Upper lobe of left lung (tissue), 6 donors: ENCODE measurements at regions not wholly inside any gene's neighbourhood (a gene's known extent, or its start where the extent isn't known, plus 50 kb on each side); places are given as distances from the start of the nearest gene placed in this dataset.

Source experiments
- ATAC-seq, 2 donors: fragments of 200-7000 bp; cut with Tn5 transposase; one replicate each; pipeline ENCODE4 v1.9.1; 2022; ENCODE audit warnings: mild to moderate bottlenecking in 2 of 2, moderate library complexity in 2 of 2; ENCODE audit not compliant: low FRiP score in 2 of 2
- DNase-seq, 2 donors: peaks; one replicate each; pipeline ENCODE4 v3.0.0-alpha.2; 2019 to 2020
- H3K27ac ChIP-seq, 4 donors: fragments of 200-600 bp; sonication (generic); one replicate each; pipeline ENCODE4 v1.5.1; 2016 to 2019
- H3K27me3 ChIP-seq, 4 donors: fragments of 200-600 bp; sonication (generic); one replicate each; pipeline ENCODE4 v1.5.1; 2017 to 2019
- H3K36me3 ChIP-seq, 4 donors: fragments of 200-600 bp; sonication (generic); one replicate each; pipeline ENCODE4 v1.5.1; 2016 to 2019
- H3K4me1 ChIP-seq, 4 donors: fragments of 200-600 bp; sonication (generic); one replicate each; pipeline ENCODE4 v1.5.1; 2018 to 2019
- H3K4me3 ChIP-seq, 4 donors: fragments of 200-600 bp; sonication (generic); one replicate each; pipeline ENCODE4 v1.5.1; 2017 to 2019; ENCODE audit warnings: mild to moderate bottlenecking in 2 of 4, moderate library complexity in 1 of 4
- H3K9me3 ChIP-seq, 4 donors: fragments of 200-600 bp; sonication (generic); one replicate each; pipeline ENCODE4 v1.5.1; 2018 to 2019
- EP300 ChIP-seq, 4 donors: sonication (generic); formaldehyde crosslinking; IDR thresholded peaks; one replicate each; pipeline ENCODE4 v1.5.1; 2017; ENCODE audit warnings: antibody characterized with exemption in 4 of 4, control low read depth in 2 of 4
- POLR2A ChIP-seq, 4 donors: fragments of 450-650 bp; IDR thresholded peaks; one replicate each; pipeline ENCODE4 v1.5.1; 2016 to 2017; ENCODE audit warnings: antibody characterized with exemption in 4 of 4, mild to moderate bottlenecking in 2 of 4
- POLR2AphosphoS5 ChIP-seq, 2 donors: sonication (generic); formaldehyde crosslinking; IDR thresholded peaks; one replicate each; pipeline ENCODE4 v1.5.1; 2017; ENCODE audit warnings: antibody characterized with exemption in 2 of 2
- WGBS, 2 donors: methylation state at CpG; one replicate each; pipeline ENCODE4 v1.1.5; 2017 to 2018; 5-methylcytosine and 5-hydroxymethylcytosine counted together
- TF ChIP-seq, protein P1 (sequence below), 6 experiments: fragments of 450-650 bp in 4 of 6; fragments of 200-600 bp in 2 of 6; sonication (generic) in 2 of 6; IDR thresholded peaks; one replicate each; pipeline ENCODE4 v1.5.1; 2016 to 2019; ENCODE audit warnings: antibody characterized with exemption in 6 of 6
- donor health status: DM: no; HTN: no; CAD: no; lungs with moderate emphysema.
- donor health status: DM: no; HTN: yes; CAD: no; lungs with severe emphysema.

DNA sequence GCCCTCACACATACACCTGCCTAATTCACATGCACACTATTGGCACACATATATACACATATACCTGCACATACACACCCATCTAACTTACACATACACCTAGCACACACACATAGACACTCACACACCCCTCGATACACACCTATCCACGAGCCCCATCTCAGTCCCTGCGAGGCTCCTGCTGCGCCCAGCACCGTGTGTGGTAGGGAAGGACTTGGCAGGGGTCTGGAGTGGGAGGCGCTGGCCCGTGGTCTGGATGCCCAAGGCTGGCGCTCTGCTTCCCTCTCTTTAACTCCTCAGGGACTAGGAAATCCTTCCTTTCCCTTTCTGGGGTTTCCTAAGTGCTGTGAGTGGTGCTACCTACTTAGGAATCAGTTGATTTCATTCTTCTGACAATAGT lies 202.7 kb downstream of the UQCRFS1 start:
- DNase-seq, result no peak
- no peak overlapping the region for H3K4me3 ChIP-seq
- no peak overlapping the region for H3K27ac ChIP-seq
- WGBS, 2 donors, result 74 to 76% methylated on average over 8 of the region's 8 CpGs
- ATAC-seq, result no peak
- no peaks in the 10 kb centered on the region for H3K9me3 ChIP-seq
- H3K36me3 ChIP-seq, result no peaks in the 10 kb centered on the region
- no peaks in the 10 kb centered on the region for H3K4me1 ChIP-seq
- TF ChIP-seq POLR2AphosphoS5 (IDR thresholded peaks at IDR 0.05), result no peak
- TF ChIP-seq EP300 (IDR thresholded peaks at IDR 0.05), result no peak
- no peak for TF ChIP-seq POLR2A (IDR thresholded peaks at IDR 0.05)
- TF ChIP-seq, protein P1, sequence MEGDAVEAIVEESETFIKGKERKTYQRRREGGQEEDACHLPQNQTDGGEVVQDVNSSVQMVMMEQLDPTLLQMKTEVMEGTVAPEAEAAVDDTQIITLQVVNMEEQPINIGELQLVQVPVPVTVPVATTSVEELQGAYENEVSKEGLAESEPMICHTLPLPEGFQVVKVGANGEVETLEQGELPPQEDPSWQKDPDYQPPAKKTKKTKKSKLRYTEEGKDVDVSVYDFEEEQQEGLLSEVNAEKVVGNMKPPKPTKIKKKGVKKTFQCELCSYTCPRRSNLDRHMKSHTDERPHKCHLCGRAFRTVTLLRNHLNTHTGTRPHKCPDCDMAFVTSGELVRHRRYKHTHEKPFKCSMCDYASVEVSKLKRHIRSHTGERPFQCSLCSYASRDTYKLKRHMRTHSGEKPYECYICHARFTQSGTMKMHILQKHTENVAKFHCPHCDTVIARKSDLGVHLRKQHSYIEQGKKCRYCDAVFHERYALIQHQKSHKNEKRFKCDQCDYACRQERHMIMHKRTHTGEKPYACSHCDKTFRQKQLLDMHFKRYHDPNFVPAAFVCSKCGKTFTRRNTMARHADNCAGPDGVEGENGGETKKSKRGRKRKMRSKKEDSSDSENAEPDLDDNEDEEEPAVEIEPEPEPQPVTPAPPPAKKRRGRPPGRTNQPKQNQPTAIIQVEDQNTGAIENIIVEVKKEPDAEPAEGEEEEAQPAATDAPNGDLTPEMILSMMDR (IDR thresholded peaks at IDR 0.05), result no peak
- no peaks in the 10 kb centered on the region for H3K27me3 ChIP-seq

DNA sequence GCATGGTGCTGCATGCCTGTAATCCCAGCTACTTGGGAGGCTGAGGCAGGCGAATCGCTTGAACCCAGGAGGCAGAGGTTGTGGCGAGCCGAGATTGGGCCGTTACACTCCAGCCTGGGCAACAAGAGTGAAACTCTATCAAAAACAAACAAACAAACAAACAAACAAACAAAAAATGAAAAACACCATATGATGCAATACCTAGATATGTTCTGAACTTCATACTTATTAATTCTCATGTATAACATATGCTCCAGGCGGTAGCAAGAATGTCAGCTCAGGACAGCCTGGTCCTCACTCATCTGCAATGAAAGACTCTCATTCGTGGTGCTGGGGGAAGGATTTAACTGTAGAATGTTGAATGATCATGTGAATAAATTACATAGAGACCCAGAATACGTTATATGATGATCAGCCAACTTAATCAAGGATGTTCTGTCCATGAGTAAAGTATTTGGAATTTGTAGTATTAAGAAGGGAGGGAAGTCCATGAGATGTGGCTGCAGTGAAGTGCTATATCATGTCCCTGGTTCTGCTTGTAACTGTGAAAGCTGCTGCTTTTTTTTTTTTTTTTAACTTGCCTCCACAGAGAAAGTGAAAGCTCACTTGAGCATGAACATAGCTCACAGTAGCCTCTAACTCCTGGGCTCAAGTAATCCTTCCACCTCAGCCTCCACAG lies 206.8 kb downstream of the UQCRFS1 start:
- TF ChIP-seq, protein P1 (IDR thresholded peaks at IDR 0.05), result no peak
- TF ChIP-seq EP300 (IDR thresholded peaks at IDR 0.05) (no peak), POLR2A (IDR thresholded peaks at IDR 0.05) (no peak), POLR2AphosphoS5 (IDR thresholded peaks at IDR 0.05) (no peak)
- H3K27ac ChIP-seq, result no peak overlapping the region
- H3K27me3 ChIP-seq, result no peaks in the 10 kb centered on the region
- H3K9me3 ChIP-seq, result no peaks in the 10 kb centered on the region
- ATAC-seq, result no peak
- H3K4me1 ChIP-seq, result no peaks in the 10 kb centered on the region
- no peak overlapping the region for H3K4me3 ChIP-seq
- H3K36me3 ChIP-seq, result no peaks in the 10 kb centered on the region
- WGBS, 2 donors, result 84 to 85% methylated on average over 8 of the region's 8 CpGs
- no peak for DNase-seq

DNA sequence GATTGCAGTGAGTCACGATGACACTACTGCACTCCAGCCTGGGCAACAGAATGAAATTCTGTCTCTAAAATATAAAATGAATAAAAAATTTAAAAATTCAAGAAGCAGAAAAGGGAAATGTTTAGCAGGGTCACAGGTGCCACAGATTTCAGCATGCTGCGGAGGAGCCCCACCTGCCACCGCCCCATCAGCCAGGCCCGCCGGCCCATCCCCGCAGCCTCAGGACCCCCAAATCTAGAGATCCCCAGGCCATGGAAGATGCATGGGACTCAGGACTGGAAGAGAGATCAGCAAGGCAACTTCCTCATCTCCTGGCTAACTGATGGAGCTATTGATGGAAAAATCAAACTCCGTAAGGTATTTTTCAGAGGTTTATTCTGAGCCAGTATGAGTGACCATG lies 208.2 kb downstream of the UQCRFS1 start:
- TF ChIP-seq EP300 (IDR thresholded peaks at IDR 0.05), result no peak
- TF ChIP-seq, protein P1 (IDR thresholded peaks at IDR 0.05), result no peak
- no peak for TF ChIP-seq POLR2A (IDR thresholded peaks at IDR 0.05)
- no peak for TF ChIP-seq POLR2AphosphoS5 (IDR thresholded peaks at IDR 0.05)

GRCh38 chr19:29003641-29004409 lies 209.1 kb downstream of the UQCRFS1 start:
- Histone ChIP-seq H3K36me3 (no peaks in the 10 kb centered on the region), H3K27ac (no peak overlapping the region), H3K27me3 (no peaks in the 10 kb centered on the region), H3K4me1 (no peaks in the 10 kb centered on the region), H3K9me3 (no peaks in the 10 kb centered on the region), H3K4me3 (no peak overlapping the region)
- DNase-seq (no peak), ATAC-seq (no peak)
- no peak for TF ChIP-seq POLR2AphosphoS5 (IDR thresholded peaks at IDR 0.05)
- no peak for TF ChIP-seq EP300 (IDR thresholded peaks at IDR 0.05)
- no peak for TF ChIP-seq POLR2A (IDR thresholded peaks at IDR 0.05)
- TF ChIP-seq, protein P1 (IDR thresholded peaks at IDR 0.05), result no peak
- WGBS, 2 donors, result 63 to 82% methylated on average over 7 of the region's 7 CpGs

More for the DNA sequence above, 208.2 kb downstream of the UQCRFS1 start:
- ATAC-seq (no peak), DNase-seq (no peak)
- no peak overlapping the region for H3K4me3 ChIP-seq
- no peaks in the 10 kb centered on the region for H3K4me1 ChIP-seq
- H3K9me3 ChIP-seq, result no peaks in the 10 kb centered on the region
- no peaks in the 10 kb centered on the region for H3K27me3 ChIP-seq
- 97% methylated on average over 7 of the region's 7 CpGs for WGBS, 2 donors
- no peak overlapping the region for H3K27ac ChIP-seq
- no peaks in the 10 kb centered on the region for H3K36me3 ChIP-seq
